SK-N-MC (cell line): ENCODE measurements at regions not wholly inside any gene's neighbourhood (a gene's known extent, or its start where the extent isn't known, plus 50 kb on each side); places are given as distances from the start of the nearest gene placed in this dataset.

Source experiments
- EZH2 ChIP-seq: fragments of 200-600 bp; sonication (generic); IDR thresholded peaks from one replicate; pipeline ENCODE4 v1.6.1; 2017; ENCODE audit warnings: antibody characterized with exemption
- FOXP2 ChIP-seq: optimal IDR thresholded peaks from 2 replicates; pipeline ENCODE3; 2011; ENCODE audit warnings: mild to moderate bottlenecking, moderate library complexity; ENCODE audit not compliant: insufficient read depth; ENCODE audit errors: extremely low read length, control extremely low read depth
- POLR2AphosphoS5 ChIP-seq: IDR thresholded peaks from 2 replicates; pipeline ENCODE4 v1.6.1; 2012; ENCODE audit warnings: mild to moderate bottlenecking, low read depth, low read length, borderline replicate concordance

- TF ChIP-seq POLR2AphosphoS5 = no peak
- TF ChIP-seq EZH2 = no peak
- TF ChIP-seq FOXP2 = no peak
These were observed 127.7 kb upstream of the ZNF267 start for GRCh38 chr16:31745900-31746299.
